NT2/D1 (cell line): ENCODE measurements at regions not wholly inside any gene's neighbourhood (a gene's known extent, or its start where the extent isn't known, plus 50 kb on each side); places are given as distances from the start of the nearest gene placed in this dataset.

ENCODE experiments used
- DNase-seq: peaks from one replicate; pipeline ENCODE4 v3.0.0-alpha.2; 2011; ENCODE audit warnings: low read depth, low spot score
- H3K27me3 ChIP-seq: 2 replicates; pipeline ENCODE4 v1.6.0; 2011; ENCODE audit warnings: mild to moderate bottlenecking; ENCODE audit not compliant: insufficient read length, insufficient read depth
- H3K36me3 ChIP-seq: 2 replicates; pipeline ENCODE4 v1.6.1; 2011; ENCODE audit warnings: mild to moderate bottlenecking, low read length, mixed read lengths; ENCODE audit not compliant: insufficient read depth, insufficient read length
- H3K4me1 ChIP-seq: 2 replicates; pipeline ENCODE4 v1.5.1; 2011; ENCODE audit not compliant: insufficient read depth, insufficient read length
- H3K4me3 ChIP-seq: 2 replicates; pipeline ENCODE4 v1.5.1; 2011; ENCODE audit warnings: low read depth; ENCODE audit not compliant: insufficient read length
- H3K9ac ChIP-seq: 2 replicates; pipeline ENCODE4 v1.6.0; 2011; ENCODE audit warnings: low read depth; ENCODE audit not compliant: insufficient read length
- H3K9me3 ChIP-seq: 2 replicates; pipeline ENCODE4 v1.5.1; 2011; ENCODE audit warnings: mild to moderate bottlenecking, low read length; ENCODE audit not compliant: insufficient read depth
- SUZ12 ChIP-seq: IDR thresholded peaks from 2 replicates; pipeline ENCODE4 v1.6.1; 2011; ENCODE audit not compliant: insufficient read length, insufficient read depth; ENCODE audit errors: extremely low read depth
- YY1 ChIP-seq: IDR thresholded peaks from 2 replicates; pipeline ENCODE4 v1.6.1; 2011; ENCODE audit not compliant: insufficient read length, insufficient read depth
- ZNF274 ChIP-seq: IDR thresholded peaks from 2 replicates; pipeline ENCODE4 v1.6.1; 2011; ENCODE audit warnings: mild to moderate bottlenecking, low read depth, low read length

DNA sequence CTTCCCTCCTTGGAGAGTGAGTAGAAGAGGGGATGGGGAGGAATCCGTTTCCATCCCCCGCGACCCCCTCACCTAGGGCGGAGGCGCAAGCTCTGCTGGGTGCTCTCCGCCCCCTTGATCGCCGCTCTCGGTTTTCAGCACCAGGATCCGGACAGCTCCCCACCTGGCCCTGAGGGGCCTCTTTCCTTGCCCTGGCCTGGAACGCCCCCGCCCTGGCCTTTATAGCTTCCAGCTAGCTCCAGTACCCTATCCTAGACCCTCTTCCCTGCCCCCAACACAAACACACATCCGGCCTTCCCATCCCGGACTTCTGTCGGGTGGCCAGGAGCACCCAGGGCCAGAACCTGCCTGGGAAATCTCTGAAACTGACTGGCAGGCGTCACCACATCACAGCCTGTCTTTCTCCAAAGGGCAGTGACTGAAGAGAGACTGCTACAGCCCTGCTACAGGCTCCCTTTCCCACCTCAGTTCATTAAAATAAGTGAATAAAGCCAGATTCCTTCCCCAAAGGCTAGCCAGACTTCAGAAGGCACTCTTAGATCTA lies 72.3 kb upstream of the LEP start:
- peaks cover 65% of the 10 kb centered on the region for H3K27me3 ChIP-seq
- no peak overlapping the region for H3K9ac ChIP-seq
- no peaks in the 10 kb centered on the region for H3K36me3 ChIP-seq
- TF ChIP-seq SUZ12 (no peak), ZNF274 (no peak)
- peak; percentile 78 for DNase-seq
- H3K4me3 ChIP-seq = peak overlapping the region; percentile 51
- H3K4me1 ChIP-seq = peaks cover 6% of the 10 kb centered on the region
- H3K9me3 ChIP-seq = no peaks in the 10 kb centered on the region

DNA sequence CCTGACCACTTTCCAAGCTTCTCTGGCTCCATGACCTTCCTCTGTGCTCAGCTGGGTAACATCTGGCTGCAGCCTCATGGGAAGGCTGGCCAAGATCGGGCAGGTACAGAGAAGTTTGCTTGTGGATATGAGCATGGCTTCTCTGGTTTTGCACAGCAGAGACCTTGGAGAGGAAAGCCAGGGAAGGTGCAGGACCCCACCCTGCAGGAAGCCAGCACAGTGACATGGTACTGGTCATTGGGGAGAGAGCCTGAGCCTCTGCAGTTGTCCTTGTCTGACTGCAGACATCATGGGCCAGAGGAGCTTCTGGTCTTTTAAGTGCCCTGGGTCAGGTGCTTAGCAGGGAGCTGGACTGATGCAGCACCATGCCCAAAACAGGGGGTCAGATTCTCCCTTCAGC lies 70.6 kb upstream of the LEP start:
- peaks cover 2% of the 10 kb centered on the region for H3K4me1 ChIP-seq
- TF ChIP-seq SUZ12 (no peak), ZNF274 (no peak), YY1 (no peak)
- H3K4me3 ChIP-seq = no peak overlapping the region
- no peak for DNase-seq
- no peaks in the 10 kb centered on the region for H3K36me3 ChIP-seq
- peaks cover 53% of the 10 kb centered on the region for H3K27me3 ChIP-seq
- H3K9me3 ChIP-seq = no peaks in the 10 kb centered on the region
- H3K9ac ChIP-seq = no peak overlapping the region

DNA sequence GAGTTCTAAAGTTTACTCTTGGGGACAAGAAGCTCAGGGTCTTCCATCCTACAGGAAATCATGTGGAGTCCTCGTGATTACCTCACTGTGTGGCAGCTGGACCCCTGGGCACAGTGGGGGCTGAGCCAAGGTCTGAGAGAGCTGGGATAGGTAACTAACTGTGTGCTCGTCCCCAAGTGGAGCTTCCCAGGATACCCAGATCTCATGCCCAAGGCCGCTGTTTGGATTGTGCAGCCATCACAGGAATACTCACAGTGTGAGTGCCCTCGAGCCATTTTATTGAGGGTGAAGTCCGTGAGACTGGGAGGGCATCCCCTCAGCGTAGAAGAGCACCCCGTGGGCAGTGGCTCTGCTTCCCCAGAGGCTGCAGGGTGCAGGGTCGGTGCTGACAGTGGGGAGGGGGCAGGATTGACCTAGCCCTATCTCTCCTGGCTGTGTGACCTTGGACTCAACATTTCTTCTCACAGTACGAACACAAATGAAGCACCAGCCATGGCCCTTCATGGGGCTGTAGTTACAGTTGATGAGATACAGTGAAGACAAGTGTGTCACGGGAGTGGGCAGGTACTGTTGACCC lies 69.6 kb upstream of the LEP start:
- Histone ChIP-seq H3K27me3 (peaks cover 43% of the 10 kb centered on the region), H3K4me3 (no peak overlapping the region), H3K9me3 (no peaks in the 10 kb centered on the region), H3K36me3 (no peaks in the 10 kb centered on the region), H3K4me1 (peaks cover 2% of the 10 kb centered on the region), H3K9ac (no peak overlapping the region)
- TF ChIP-seq ZNF274 = no peak
- no peak for TF ChIP-seq YY1
- no peak for TF ChIP-seq SUZ12
- no peak for DNase-seq

DNA sequence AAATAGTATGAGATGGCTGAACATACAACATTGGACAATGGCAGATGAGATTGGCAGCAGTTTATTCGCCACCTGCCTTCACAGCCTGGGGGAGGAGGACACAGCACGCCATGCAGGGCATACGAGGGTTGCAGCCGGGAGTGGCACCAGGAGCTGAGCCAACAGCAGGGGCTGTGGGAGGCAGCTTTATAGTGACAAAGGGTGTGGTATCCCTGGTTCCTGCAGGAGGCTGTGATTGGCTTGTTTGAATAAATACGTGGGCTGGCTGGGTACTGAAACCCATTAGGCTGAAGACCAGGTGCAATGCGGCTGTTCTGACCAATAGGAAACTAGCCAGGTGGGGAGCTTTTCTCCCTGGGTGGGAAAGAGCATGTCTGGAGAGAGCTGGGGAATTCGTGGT lies 68.9 kb upstream of the LEP start:
- Histone ChIP-seq H3K27me3 (peaks cover 36% of the 10 kb centered on the region), H3K4me1 (peaks cover 2% of the 10 kb centered on the region), H3K9ac (no peak overlapping the region), H3K36me3 (no peaks in the 10 kb centered on the region), H3K9me3 (no peaks in the 10 kb centered on the region), H3K4me3 (no peak overlapping the region)
- DNase-seq = no peak
- TF ChIP-seq ZNF274 (no peak), SUZ12 (no peak), YY1 (no peak)

DNA sequence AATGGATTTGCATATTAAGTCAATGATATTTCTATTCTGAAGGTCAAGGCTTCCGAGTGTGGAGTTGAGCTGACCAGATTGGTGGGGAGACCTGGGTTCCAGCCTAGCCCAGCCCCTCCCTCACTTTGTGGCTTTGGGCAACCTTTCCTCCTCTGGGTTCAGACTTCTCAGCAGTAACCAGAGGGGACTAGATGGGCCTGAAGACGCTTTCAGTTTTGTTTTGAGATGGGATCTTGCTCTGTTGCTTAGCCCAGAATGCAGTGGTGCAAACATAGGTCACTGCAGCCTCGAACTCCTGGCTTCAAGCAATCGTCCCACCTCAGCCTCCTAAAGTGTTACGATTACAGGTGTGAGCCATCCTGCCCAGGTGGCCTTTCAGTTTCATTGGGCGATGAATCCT lies 68.1 kb upstream of the LEP start:
- no peak overlapping the region for H3K9ac ChIP-seq
- H3K27me3 ChIP-seq = peaks cover 28% of the 10 kb centered on the region
- H3K4me1 ChIP-seq = peaks cover 2% of the 10 kb centered on the region
- no peaks in the 10 kb centered on the region for H3K36me3 ChIP-seq
- no peaks in the 10 kb centered on the region for H3K9me3 ChIP-seq
- DNase-seq = no peak
- TF ChIP-seq SUZ12 (no peak), ZNF274 (no peak), YY1 (no peak)
- no peak overlapping the region for H3K4me3 ChIP-seq

DNA sequence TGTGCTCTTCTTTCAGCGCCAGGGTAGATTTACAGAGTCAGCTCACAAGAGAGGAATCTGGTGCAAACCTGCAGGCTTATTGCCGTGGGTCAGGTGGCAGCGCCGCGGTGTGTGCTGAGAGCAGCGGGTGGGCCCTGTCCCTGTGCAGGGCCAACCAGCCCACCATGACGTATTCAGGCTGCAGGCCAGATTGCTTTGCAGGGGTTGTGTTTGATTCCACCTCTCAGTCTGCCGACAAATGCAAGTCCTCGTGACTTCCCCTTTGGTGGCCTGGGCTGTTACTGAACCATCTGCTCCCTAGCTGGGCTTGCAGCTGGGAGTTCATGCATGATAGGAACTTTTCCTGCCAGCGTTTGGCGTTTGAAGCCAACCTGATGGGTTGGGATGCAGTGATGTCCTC lies 66.7 kb upstream of the LEP start:
- Histone ChIP-seq H3K9ac (no peak overlapping the region), H3K4me1 (no peaks in the 10 kb centered on the region), H3K9me3 (no peaks in the 10 kb centered on the region), H3K27me3 (peaks cover 19% of the 10 kb centered on the region), H3K36me3 (no peaks in the 10 kb centered on the region), H3K4me3 (no peak overlapping the region)
- TF ChIP-seq SUZ12 (no peak), ZNF274 (no peak), YY1 (no peak)
- no peak for DNase-seq

DNA sequence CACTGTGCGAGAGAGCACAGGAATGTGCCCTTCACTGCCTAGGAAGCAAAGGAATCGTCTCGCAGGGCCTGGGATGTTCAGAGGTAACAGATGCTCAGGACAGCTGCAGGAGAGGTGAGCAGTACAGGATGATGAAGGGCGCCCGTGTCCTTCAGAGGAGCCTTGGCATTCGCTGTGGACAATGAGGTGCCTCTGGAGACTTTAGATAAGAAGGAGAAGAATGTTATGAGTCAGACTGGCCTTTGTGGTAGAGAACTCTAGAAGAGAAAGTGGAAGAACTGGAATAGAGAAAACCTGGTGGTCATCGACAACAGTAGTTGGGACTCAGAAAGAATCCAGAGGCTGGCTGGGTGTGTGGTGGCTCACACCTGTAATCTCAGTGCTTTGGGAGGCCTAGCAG lies 64.4 kb upstream of the LEP start:
- no peak overlapping the region for H3K4me3 ChIP-seq
- H3K9me3 ChIP-seq = no peaks in the 10 kb centered on the region
- H3K27me3 ChIP-seq = peaks cover under 1% of the 10 kb centered on the region
- DNase-seq = no peak
- no peaks in the 10 kb centered on the region for H3K36me3 ChIP-seq
- no peak overlapping the region for H3K9ac ChIP-seq
- no peaks in the 10 kb centered on the region for H3K4me1 ChIP-seq
- TF ChIP-seq SUZ12 (no peak), ZNF274 (no peak), YY1 (no peak)

DNA sequence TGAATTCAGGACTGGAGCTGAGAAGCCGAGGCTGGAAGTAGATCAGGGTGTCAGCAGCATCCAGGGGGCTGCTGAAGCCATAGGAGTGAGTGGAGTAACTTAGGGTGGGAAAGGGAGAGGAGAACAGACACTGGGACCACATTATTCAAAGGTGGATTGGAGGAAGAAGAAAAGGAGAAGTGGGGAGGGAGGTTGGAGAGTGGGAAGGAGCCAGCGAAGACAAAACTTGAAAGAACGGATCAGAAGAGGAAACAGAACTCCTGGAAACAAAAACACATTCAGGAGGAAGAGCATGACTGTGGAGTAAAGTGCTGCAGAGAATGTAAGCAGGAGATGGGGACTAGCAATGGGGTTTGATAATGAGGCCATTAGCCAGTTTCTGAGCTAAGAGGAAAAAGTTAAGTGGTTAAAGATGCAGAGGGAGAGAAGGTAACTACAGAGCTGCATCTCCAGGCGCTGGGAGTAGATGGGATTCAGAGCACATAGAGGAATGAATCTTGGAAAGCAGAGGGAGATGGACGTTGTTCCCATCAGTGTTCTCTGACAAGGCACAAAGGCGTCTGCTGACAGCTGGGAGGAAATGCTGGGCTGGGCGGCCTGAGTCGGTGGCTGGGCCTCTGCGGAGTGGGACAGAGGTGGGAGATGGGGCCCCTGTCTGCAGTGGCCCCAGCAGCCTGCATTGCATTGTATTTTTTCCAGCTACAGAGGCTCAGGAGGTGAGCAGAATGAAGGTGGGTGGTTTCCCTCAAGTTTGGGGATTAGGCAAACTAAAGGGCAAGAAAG lies 63.1 kb upstream of the LEP start:
- Histone ChIP-seq H3K36me3 (no peaks in the 10 kb centered on the region), H3K9me3 (no peaks in the 10 kb centered on the region), H3K4me1 (no peaks in the 10 kb centered on the region)

More for the DNA sequence above, 63.1 kb upstream of the LEP start:
- no peak for DNase-seq
- no peak for TF ChIP-seq SUZ12
- no peak for TF ChIP-seq YY1
- TF ChIP-seq ZNF274 = no peak
- Histone ChIP-seq H3K9ac (no peak overlapping the region), H3K4me3 (no peak overlapping the region), H3K27me3 (no peaks in the 10 kb centered on the region)
